OCI-LY1 (cell line): ENCODE measurements at regions not wholly inside any gene's neighbourhood (a gene's known extent, or its start where the extent isn't known, plus 50 kb on each side); places are given as distances from the start of the nearest gene placed in this dataset.

Experiments used
- CTCF ChIP-seq: fragments of 200-600 bp; sonication (generic), shearing (Covaris generic); IDR thresholded peaks from 2 replicates; pipeline ENCODE4 v1.5.1; 2017; ENCODE audit warnings: mild to moderate bottlenecking, antibody characterized with exemption, low read length, moderate library complexity, mixed read lengths
- EZH2 ChIP-seq: fragments of 200-600 bp; sonication (generic), shearing (Covaris generic); IDR thresholded peaks from 2 replicates; pipeline ENCODE4 v1.8.0; 2017; ENCODE audit warnings: borderline replicate concordance, mixed run types, mild to moderate bottlenecking, antibody characterized with exemption, low read length, moderate library complexity, mixed read lengths

- TF ChIP-seq CTCF (no peak), EZH2 (no peak)
Observed at GRCh38 chr21:35573472-35574374, 486.6 kb downstream of the SETD4 start.
